Neuronal stem cell (in vitro differentiated cells): ENCODE measurements at regions not wholly inside any gene's neighbourhood (a gene's known extent, or its start where the extent isn't known, plus 50 kb on each side); places are given as distances from the start of the nearest gene placed in this dataset.

Source experiments
- DNase-seq: peaks from one replicate; pipeline ENCODE4 v3.0.0-alpha.2; 2013; ENCODE audit warnings: low spot score
- H2AFZ ChIP-seq: one replicate; pipeline ENCODE4 v1.6.1; 2013; ENCODE audit warnings: mild to moderate bottlenecking, low read length, inconsistent platforms
- H2AK5ac ChIP-seq: 2 replicates; pipeline ENCODE4 v1.6.1; 2013; ENCODE audit warnings: low read depth, mild to moderate bottlenecking, inconsistent platforms, low read length, moderate library complexity, mixed read lengths
- H2BK120ac ChIP-seq: 2 replicates; pipeline ENCODE4 v1.6.1; 2013; ENCODE audit warnings: low read depth, mild to moderate bottlenecking, inconsistent platforms, low read length, moderate library complexity, mixed read lengths
- H2BK12ac ChIP-seq: one replicate; pipeline ENCODE4 v1.6.1; 2013; ENCODE audit warnings: low read length, inconsistent platforms
- H2BK15ac ChIP-seq: 2 replicates; pipeline ENCODE4 v1.6.1; 2013; ENCODE audit warnings: mild to moderate bottlenecking, low read length, inconsistent platforms, mixed read lengths
- H2BK5ac ChIP-seq: one replicate; pipeline ENCODE4 v1.6.1; 2013; ENCODE audit warnings: inconsistent platforms, mild to moderate bottlenecking, low read length, moderate library complexity
- H3K14ac ChIP-seq: one replicate; pipeline ENCODE4 v1.6.1; 2013; ENCODE audit warnings: low read length, inconsistent platforms
- H3K18ac ChIP-seq: 2 replicates; pipeline ENCODE4 v1.6.1; 2013; ENCODE audit warnings: low read length, inconsistent platforms
- H3K23ac ChIP-seq: 2 replicates; pipeline ENCODE4 v1.6.1; 2013; ENCODE audit warnings: low read depth, mild to moderate bottlenecking, mixed read lengths, low read length, inconsistent platforms; ENCODE audit not compliant: poor library complexity
- H3K27ac ChIP-seq: replicated peaks from 3 replicates; pipeline ENCODE4 v1.5.1; 2013; ENCODE audit warnings: low read length, inconsistent platforms
- H3K27me3 ChIP-seq, 3 experiments: 2 replicates each; pipeline ENCODE4 v1.6.1; 2013; ENCODE audit warnings: low read length in 3 of 3, mild to moderate bottlenecking in 2 of 3, inconsistent platforms in 1 of 3, low read depth in 1 of 3, mixed read lengths in 1 of 3, moderate library complexity in 1 of 3; ENCODE audit not compliant: control insufficient read depth in 3 of 3, insufficient read depth in 3 of 3
- H3K36me3 ChIP-seq, 2 donors: replicated peaks in 1 of 2; 2 replicates each; pipeline ENCODE4 v1.6.1; 2013; ENCODE audit warnings: low read length in 2 of 2; ENCODE audit not compliant: control insufficient read depth in 2 of 2, insufficient read depth in 2 of 2
- H3K4ac ChIP-seq: 2 replicates; pipeline ENCODE4 v1.6.1; 2013; ENCODE audit warnings: inconsistent platforms, mild to moderate bottlenecking, low read length, moderate library complexity
- H3K4me1 ChIP-seq, 2 donors: 1 replicate in 1 of 2; 2 replicates in 1 of 2; pipeline ENCODE4 v1.6.1; 2013; ENCODE audit warnings: low read length in 2 of 2, low read depth in 1 of 2; ENCODE audit not compliant: control insufficient read depth in 2 of 2, insufficient read depth in 1 of 2
- H3K4me2 ChIP-seq: one replicate; pipeline ENCODE4 v1.6.1; 2013; ENCODE audit warnings: mild to moderate bottlenecking, low read length, inconsistent platforms; ENCODE audit not compliant: insufficient read depth, poor library complexity, severe bottlenecking
- H3K4me3 ChIP-seq, 2 donors: 2 replicates each; pipeline ENCODE4 v1.5.1; 2013; ENCODE audit warnings: low read length in 2 of 2, mild to moderate bottlenecking in 2 of 2, inconsistent platforms in 1 of 2, moderate library complexity in 1 of 2
- H3K79me1 ChIP-seq: one replicate; pipeline ENCODE4 v1.6.1; 2013; ENCODE audit warnings: low read depth, mild to moderate bottlenecking, inconsistent platforms, low read length, moderate library complexity
- H3K9ac ChIP-seq: one replicate; pipeline ENCODE4 v1.6.1; 2013; ENCODE audit warnings: mild to moderate bottlenecking, low read depth, low read length, inconsistent platforms; ENCODE audit not compliant: poor library complexity
- H3K9me3 ChIP-seq, 2 donors: replicated peaks in 1 of 2; 2 replicates each; pipeline versions ENCODE3 to v1.6.1; 2013; ENCODE audit warnings: low read length in 2 of 2, mild to moderate bottlenecking in 2 of 2, inconsistent platforms in 1 of 2, low read depth in 1 of 2, mixed read lengths in 1 of 2, moderate library complexity in 1 of 2; ENCODE audit not compliant: control insufficient read depth in 2 of 2, insufficient read depth in 1 of 2
- H4K8ac ChIP-seq: one replicate; pipeline ENCODE4 v1.6.1; 2013; ENCODE audit warnings: low read depth, mild to moderate bottlenecking, inconsistent platforms, low read length, moderate library complexity
- H4K91ac ChIP-seq: one replicate; pipeline ENCODE4 v1.6.1; 2013; ENCODE audit warnings: low read length, low read depth, mild to moderate bottlenecking, inconsistent platforms; ENCODE audit not compliant: poor library complexity
- WGBS, 2 donors: extraction: QIAGEN DNeasy Blood & Tissue Kit; methylation state at CpG; one replicate each; pipeline ENCODE4 v1.1.7; 2013; ENCODE audit warnings: missing lambda C conversion rate in 2 of 2, mixed read lengths in 1 of 2; ENCODE audit not compliant: insufficient read length in 2 of 2, insufficient replicate concordance in 1 of 2; ENCODE audit errors: extremely low coverage in 2 of 2; 5-methylcytosine and 5-hydroxymethylcytosine counted together

- no peaks in the 10 kb centered on the region for H3K36me3 ChIP-seq
- H2AFZ ChIP-seq: no peak overlapping the region
- H2BK15ac ChIP-seq: no peak overlapping the region
- H4K8ac ChIP-seq: no peak overlapping the region
- H3K9ac ChIP-seq: no peak overlapping the region
- H4K91ac ChIP-seq: no peak overlapping the region
- H3K4me3 ChIP-seq: no peak overlapping the region
- WGBS, 2 donors: no CpG with 5 or more reads among the region's 3 CpGs
- peaks cover 2 to 13% of the 10 kb centered on the region in 2 donors for H3K4me1 ChIP-seq
- H2BK12ac ChIP-seq: no peak overlapping the region
- H3K4me2 ChIP-seq: no peak overlapping the region
- H2BK5ac ChIP-seq: no peak overlapping the region
- no peak overlapping the region for H3K18ac ChIP-seq
- no peak overlapping the region for H3K27ac ChIP-seq
- no peak overlapping the region for H3K14ac ChIP-seq
- no peaks in the 10 kb centered on the region for H3K9me3 ChIP-seq
- no peaks in the 10 kb centered on the region for H3K27me3 ChIP-seq
- H3K79me1 ChIP-seq: no peaks in the 10 kb centered on the region
- no peak overlapping the region for H2BK120ac ChIP-seq
- no peak overlapping the region for H3K4ac ChIP-seq
- H3K23ac ChIP-seq: no peak overlapping the region
- H2AK5ac ChIP-seq: no peak overlapping the region
- DNase-seq: no peak
These were observed 437.8 kb upstream of the NPVF start for GRCh38 chr7:25665903-25666670.

- no peak overlapping the region for H3K23ac ChIP-seq
- no peak overlapping the region for H3K18ac ChIP-seq
- no CpG with 5 or more reads among the region's 2 CpGs for WGBS, 2 donors
These were observed 438.4 kb upstream of the NPVF start for GRCh38 chr7:25666671-25667060.

GRCh38 chr7:25669281-25669781, 441.0 kb upstream of the NPVF start:
- no peak overlapping the region for H2BK15ac ChIP-seq
- H3K36me3 ChIP-seq: no peaks in the 10 kb centered on the region
- H2AK5ac ChIP-seq: no peak overlapping the region
- no peak overlapping the region for H4K8ac ChIP-seq
- no peak overlapping the region for H2BK120ac ChIP-seq
- no peak overlapping the region for H3K4me2 ChIP-seq
- H4K91ac ChIP-seq: no peak overlapping the region
- no peak overlapping the region for H3K27ac ChIP-seq
- WGBS, 2 donors: no CpG with 5 or more reads among the region's 4 CpGs
- no peak overlapping the region for H3K23ac ChIP-seq
- H3K4ac ChIP-seq: no peak overlapping the region
- H3K18ac ChIP-seq: no peak overlapping the region
- no peak overlapping the region for H3K9ac ChIP-seq
- no peak overlapping the region for H2BK5ac ChIP-seq
- H3K9me3 ChIP-seq: no peaks in the 10 kb centered on the region
- no peaks in the 10 kb centered on the region for H3K79me1 ChIP-seq
- no peak overlapping the region for H2BK12ac ChIP-seq
- DNase-seq: no peak
- no peak overlapping the region for H3K4me3 ChIP-seq
- no peak overlapping the region for H3K14ac ChIP-seq
- H3K4me1 ChIP-seq: peaks cover 4 to 12% of the 10 kb centered on the region in 2 donors
- no peak overlapping the region for H2AFZ ChIP-seq
- H3K27me3 ChIP-seq: no peaks in the 10 kb centered on the region

More at GRCh38 chr7:25666671-25667060, 438.4 kb upstream of the NPVF start:
- Histone ChIP-seq H3K4ac (no peak overlapping the region), H2BK15ac (no peak overlapping the region), H3K4me3 (no peak overlapping the region), H3K27me3 (no peaks in the 10 kb centered on the region), H3K14ac (no peak overlapping the region), H4K8ac (no peak overlapping the region), H3K79me1 (no peaks in the 10 kb centered on the region), H3K4me2 (no peak overlapping the region), H3K36me3 (no peaks in the 10 kb centered on the region), H2AFZ (no peak overlapping the region), H3K4me1 (peaks cover 2 to 15% of the 10 kb centered on the region in 2 donors), H2BK120ac (no peak overlapping the region), H3K9me3 (no peaks in the 10 kb centered on the region), H2AK5ac (no peak overlapping the region), H3K9ac (no peak overlapping the region), H4K91ac (no peak overlapping the region), H3K27ac (no peak overlapping the region), H2BK5ac (no peak overlapping the region), H2BK12ac (no peak overlapping the region)
- DNase-seq: no peak

GRCh38 chr7:25669961-25670841, 441.9 kb upstream of the NPVF start:
- Histone ChIP-seq H3K4ac (no peak overlapping the region), H3K36me3 (no peaks in the 10 kb centered on the region), H3K23ac (no peak overlapping the region), H3K9ac (no peak overlapping the region), H3K4me2 (no peak overlapping the region), H3K79me1 (no peaks in the 10 kb centered on the region), H2AFZ (peak overlapping the region; percentile 73), H2BK12ac (no peak overlapping the region), H3K27ac (no peak overlapping the region), H2BK5ac (no peak overlapping the region), H3K4me1 (peaks cover 4 to 12% of the 10 kb centered on the region in 2 donors), H3K18ac (no peak overlapping the region), H3K14ac (no peak overlapping the region), H2AK5ac (no peak overlapping the region), H3K4me3 (no peak overlapping the region), H4K91ac (no peak overlapping the region), H2BK120ac (no peak overlapping the region), H3K9me3 (no peaks in the 10 kb centered on the region), H4K8ac (no peak overlapping the region), H3K27me3 (no peaks in the 10 kb centered on the region), H2BK15ac (no peak overlapping the region)
- WGBS, 2 donors: no CpG with 5 or more reads among the region's 13 CpGs
- DNase-seq: no peak
